ENCODE measurements at regions not wholly inside any gene's neighbourhood (a gene's known extent, or its start where the extent isn't known, plus 50 kb on each side); places are given as distances from the start of the nearest gene placed in this dataset.

DNA sequence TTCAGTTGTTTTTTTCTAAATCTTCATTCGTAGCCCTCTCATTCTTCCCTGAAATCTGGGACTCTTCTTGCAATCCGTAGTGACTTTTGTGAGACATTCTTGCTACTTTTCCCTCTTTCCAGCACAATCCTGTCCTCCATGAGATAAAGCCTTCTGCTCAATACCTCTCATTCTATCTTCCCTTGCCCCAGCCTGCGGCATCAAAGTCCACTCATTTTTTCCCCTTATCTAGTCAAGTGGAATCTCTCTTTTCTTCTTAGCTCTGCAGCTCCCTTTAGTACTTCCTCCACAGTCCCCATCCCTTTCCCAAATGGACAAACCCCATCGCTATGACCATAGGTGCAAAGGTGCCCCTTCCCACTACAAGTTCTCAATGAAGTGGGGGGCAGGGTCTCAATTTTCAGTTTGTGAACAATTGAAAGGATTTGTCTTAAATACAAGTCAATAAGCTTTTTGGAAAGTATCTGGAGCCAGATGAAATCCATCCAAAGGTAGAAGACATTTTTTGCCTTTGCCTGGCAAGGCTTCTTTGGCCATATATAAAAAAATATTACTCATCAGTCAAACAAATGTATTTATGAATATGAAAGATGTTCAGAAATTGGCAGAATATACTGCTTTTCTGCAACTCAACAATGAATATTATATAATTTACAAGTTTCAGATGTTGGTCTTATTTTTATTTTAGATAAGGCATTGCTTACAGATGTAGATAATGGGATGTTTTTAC, 179.4 kb downstream of the SNAPC1 start:
- no peak for DNase-seq (ENCODE audit: low read depth)

DNA sequence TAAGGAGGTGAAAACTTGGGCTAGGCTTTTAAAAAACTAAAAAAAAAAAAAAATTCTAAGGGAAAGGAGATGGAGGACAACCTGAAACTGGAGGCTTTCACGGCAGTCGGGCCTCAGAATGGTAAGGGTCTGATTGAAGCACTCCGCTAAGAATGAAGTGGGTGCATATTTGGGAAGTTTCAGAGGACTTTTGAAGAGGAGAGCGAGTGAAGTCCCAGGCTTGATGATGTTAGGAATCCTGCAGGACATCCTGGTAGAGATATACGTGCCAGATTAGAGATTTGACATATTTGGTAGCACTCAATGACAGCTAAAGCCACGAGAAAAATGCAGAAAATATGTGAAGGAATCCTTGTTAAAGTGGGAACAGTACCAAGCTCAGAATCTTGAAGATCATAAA, 186.2 kb downstream of the SNAPC1 start:
- DNase-seq (ENCODE audit: low read depth): no peak

DNA sequence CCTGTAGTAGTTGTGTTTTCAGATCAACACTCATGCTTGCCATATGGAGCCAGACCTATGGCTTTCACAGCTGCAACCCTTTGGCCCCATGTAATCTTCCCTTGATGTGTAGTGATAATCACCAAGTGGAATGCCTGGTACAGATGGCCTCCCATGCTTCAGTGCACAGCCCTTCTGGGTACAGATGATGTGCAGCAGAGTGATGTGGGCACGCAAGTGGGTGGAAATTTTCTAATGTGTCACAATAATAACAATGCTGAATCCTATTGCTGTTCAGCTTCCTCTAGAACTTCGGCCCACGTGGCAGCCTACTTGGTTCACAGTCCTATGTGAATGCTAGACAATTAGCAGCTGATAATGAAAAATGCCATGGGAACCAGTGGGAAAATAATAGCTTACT, 188.1 kb downstream of the SNAPC1 start:
- peak; percentile 22 for DNase-seq (ENCODE audit: low read depth)

DNA sequence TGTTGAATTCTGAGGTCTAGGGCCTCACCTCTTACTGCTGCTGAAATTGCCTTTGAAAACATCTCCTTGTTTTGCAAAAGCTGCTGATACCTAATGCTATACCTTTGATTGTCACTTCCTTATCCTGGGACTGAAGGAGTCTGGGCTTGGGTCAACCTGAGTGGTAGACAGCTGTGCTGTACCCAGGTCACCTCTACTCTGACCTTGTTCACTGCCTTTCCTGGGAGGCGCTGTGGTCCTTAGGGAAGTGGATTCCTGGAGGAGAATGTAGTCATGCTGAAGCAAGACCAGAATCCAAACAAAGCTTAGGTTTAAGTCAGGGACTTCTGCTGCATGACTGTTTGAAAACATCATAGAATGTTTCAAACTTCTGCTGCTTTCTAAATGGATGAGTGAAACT, 191.4 kb downstream of the SNAPC1 start:
- no peak for DNase-seq (ENCODE audit: low read depth)

DNA sequence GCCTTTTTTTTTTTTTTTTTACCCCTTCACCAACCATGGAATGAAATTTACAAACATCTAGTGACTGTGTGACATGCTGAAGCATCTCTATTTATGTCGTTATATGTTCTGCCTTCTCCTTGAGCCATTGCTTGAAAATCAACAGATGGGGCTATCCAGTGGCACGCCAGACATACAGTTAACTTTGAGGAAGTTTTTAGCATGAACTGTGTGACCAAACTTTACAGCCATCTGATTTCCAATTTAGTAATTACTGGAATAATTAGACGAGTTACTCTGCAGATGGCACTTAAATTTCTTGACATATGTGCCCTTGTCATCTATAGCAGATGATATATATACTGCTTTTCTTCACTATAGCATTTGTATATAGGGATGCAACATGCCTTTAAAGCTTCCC, 192.1 kb downstream of the SNAPC1 start:
- DNase-seq (ENCODE audit: low read depth): no peak

DNA sequence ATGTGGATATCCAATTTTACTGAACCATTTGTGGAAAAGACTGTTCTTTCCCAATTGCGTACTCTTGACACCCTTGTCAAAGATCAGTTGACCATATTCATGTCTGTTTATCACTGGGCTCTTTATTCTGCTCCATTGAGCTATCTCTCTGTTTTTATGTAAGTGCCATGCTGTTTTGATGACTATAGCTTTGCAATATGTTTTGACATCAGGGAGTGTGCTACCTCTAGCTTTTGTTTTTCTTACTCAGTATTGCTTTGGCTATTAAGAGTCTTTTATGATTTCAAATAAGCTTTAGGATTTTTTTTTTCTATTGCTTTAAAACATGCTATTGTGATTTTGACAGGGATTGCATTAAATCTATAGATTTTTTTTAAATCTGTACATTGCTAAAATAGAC, 194.3 kb downstream of the SNAPC1 start:
- no peak for DNase-seq (ENCODE audit: low read depth)

DNA sequence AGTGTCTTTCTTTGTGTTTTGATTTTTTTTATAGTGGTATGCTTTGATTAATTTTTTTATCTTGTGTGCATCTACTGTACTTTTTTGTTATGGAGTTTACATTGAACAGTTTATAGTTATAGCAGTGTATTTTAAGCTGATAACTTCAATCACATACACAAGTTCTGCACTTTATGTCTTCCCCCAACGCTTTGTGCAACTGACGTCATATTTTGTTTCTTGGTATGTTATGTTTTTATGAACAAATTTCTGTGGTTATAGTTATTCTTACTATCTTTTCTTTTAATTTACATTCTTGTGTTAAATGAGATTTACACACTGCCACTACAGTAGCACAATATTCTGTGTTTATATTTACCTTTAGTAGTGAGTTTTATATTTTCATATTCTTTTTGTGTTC, 197.1 kb downstream of the SNAPC1 start:
- no peak for DNase-seq (ENCODE audit: low read depth)

DNA sequence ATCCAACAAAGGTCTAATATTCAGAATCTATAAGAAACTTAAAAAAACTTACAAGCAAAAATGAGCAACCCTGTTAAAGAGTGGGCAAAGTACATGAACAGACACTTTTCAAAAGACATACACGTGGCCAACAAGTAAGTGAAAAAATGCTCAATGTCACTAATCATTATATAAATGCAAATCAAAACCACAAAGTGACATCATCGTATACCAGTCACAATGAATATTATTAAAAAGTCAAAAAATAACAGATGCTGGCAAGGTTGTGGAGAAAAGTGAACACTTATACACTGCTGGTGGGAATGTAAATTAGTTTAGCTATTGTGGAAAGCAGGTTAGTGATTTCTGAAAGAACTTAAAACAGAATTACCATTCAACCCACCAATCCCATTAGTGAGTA, 199.1 kb downstream of the SNAPC1 start:
- DNase-seq (ENCODE audit: low read depth): no peak

DNA sequence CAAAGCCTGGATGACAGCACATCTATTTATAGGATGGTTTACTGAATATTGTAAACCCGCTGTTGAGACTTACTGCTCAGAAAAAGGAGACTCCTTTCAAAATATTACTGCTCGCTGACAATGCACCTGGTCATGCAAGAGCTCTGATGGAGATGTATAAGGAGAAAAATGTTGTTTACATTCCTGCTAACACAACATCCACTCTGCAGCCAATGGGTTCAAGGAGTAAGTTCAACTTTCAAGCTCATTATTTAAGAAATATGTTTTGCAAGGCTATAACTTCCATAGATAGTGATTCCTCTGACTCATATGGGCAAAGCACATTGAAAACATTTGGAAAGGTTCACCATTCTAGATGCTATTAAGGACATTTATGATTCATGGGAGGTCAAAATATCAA, 201.7 kb downstream of the SNAPC1 start:
- no peak for DNase-seq (ENCODE audit: low read depth)

DNA sequence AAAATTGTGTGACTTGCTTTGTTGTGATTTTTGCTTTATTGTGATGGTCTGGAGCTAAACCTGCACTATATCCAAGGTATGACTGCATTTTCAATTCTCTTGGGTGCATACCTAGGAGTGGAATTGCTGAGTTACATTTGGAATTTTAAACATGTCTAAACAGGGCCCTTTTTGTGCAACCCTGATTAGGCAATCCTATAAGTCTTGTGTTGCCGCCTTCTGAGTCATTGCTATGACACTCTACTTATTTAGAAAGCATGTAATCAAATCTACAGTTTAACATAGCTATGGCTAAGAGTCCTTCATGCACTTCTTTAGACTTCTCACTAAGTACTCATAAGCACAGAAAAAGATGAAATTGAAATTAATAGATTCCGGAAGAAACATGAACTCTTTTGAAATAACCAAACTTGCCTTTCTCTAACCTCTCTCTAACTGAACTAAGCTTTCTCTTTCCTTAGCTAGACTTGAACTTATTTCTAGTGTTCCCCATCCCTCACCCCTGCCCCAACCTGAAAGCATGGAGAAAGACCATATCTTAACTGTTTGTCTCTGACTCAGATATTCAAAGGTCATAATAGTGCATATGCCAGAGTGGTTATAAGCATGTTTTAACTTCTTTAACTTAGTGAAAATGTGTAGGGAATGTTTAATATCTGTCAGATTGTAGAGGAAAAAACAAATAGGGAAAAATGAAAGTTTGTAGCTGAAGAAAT, 203.0 kb downstream of the SNAPC1 start:
- DNase-seq (ENCODE audit: low read depth): peak; percentile 34

DNA sequence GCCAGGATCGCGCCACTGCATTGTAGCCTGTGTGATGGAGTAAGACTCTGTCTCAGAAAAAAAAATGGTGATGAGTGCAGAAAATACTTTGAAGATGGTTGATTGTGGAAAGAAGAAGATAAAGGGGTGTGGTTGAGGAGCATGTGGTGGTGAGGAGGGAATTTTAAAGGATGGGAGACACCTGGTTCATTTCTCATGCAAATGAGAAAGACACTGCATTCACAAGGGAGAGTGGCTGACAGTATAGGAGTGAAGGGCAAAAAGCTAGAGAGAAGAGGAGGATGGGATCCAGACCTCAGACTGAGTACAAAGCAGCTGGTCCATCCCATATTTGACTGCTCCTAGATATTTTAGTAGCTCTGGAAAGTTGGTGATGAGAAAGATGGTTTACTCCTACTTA, 206.0 kb downstream of the SNAPC1 start:
- DNase-seq (ENCODE audit: low read depth): no peak

DNA sequence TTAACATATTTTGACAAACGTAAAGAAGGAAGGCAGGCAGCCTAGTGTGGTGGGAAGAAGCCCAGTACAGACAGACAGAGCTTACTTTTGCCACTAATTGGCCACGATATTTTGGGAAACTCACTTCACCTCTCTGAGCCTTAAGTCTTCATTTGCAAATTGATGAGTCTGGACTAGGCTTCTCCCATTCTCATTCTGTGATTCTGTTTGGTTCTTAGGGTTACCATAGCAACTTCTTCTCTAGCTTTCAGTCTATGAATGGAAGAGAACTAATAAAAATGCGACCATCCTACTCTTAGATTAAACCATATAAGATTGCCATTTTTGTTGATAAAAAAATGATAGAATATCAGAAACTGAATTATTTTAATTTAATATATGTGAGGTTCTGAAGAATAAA, 210.5 kb downstream of the SNAPC1 start:
- DNase-seq (ENCODE audit: low read depth): no peak

DNA sequence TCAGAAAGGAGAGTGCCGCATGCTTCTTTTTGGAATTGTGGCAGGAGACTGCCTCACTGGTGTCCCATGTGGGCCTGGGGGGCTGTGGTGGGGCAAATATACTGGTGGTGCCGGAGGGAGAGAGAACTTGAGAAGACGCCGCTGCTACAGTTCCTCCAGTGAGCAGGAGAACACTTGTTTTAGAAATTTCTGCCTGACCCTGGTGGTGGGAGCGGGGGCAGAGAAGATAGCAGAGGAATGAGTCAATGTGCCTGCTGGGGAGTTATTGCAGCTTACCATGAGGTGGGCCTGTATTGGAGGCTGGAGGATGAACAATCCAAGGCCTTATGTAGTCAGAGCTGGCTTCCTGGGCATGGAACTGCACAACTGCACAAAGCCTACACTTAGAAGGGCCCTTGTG, 211.8 kb downstream of the SNAPC1 start:
- peak; percentile 66 for DNase-seq (ENCODE audit: low read depth)

DNA sequence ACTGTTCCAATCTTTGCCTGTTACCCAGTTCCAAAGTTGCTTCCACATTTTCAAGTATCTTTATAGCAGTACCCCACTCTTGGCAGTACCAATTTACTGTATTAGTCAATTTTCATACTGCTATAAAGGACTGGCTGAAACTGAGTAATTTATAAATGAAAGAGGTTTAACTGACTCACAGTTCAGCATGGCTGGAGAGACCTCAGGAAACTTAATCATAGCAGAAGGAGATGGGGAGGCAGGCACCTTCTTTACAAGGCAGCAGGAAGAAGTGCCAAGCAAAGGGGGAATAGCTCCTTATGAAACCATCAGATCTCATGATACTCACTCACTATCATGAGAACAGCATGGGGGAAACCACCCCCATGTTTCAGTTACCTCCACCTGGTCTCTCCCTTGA, 215.0 kb downstream of the SNAPC1 start:
- DNase-seq (ENCODE audit: low read depth): no peak

DNA sequence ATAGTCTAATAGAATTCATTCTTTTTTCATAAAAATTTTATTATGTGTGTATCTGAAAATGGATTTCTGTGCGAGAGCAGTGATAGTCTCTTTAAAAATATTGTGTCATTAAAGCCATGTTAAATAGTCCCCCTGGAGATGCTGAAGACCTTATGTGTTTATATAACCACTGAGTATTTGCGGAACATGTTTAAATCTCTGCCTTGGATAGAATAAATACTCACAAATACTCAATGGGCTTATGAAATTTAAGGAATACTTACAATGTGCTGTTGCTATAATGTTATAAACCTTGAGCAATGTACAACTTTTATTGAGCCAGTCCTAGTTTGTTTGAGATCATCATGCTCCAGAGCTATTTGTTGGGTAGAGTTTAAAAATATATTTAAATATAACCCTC, 226.0 kb downstream of the SNAPC1 start:
- no peak for DNase-seq (ENCODE audit: low read depth)

DNA sequence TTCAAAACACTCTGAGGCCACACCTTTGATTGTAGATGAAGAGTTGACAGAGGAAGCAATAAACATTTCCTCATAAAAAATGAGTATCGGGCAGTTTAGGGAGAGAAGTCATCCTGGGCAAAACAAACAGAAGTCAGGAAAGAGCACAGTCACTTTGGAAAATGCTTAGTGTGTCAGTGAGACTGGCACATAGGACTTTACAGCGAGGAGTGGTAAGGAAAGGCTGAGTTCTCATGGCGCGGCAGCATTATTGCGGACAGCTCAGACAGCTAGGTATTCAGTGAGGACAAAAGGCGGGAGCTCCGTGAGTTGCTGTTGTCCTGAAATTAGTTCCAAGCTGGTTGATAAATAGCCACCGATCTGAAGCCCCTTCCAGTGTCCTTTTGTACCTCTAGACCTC, 229.9 kb downstream of the SNAPC1 start:
- no peak for DNase-seq (ENCODE audit: low read depth)

DNA sequence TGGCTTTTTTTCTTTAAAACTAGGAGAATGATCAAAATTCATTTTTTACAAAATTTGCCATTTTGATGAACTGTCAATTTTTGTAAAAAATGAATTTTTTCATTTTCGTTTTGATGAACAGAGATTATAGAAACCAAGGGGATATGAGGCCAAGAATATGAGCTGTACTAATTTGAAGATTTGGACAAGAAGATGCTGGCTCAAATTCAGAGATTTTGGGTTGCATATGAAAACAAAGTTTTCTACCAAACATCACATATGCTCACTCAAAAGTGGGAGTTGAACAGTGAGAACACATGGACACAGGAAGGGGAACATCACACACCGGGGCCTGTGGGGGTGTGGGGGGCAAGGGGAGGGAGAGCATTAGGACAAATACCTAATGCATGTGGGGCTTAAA, 230.7 kb downstream of the SNAPC1 start:
- no peak for DNase-seq (ENCODE audit: low read depth)

DNA sequence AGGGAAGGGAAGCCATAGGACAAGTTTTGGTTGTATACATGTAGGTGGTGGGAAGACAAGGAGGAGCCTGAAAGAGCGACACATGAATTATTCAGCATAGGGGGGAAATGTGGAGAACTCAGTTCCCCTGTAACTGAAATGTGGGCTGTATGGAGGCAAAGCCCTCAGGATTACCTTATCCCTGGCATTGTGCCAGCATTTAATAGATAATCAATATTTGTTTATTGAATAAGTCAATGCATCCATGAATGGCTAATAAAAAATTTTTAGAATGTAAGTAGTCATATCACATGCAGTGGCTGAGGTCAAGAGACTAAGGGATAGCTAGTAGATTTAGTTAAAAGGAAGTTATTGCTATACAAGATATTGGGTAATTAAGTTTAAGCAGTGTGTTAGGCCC, 232.4 kb downstream of the SNAPC1 start:
- DNase-seq (ENCODE audit: low read depth): no peak

DNA sequence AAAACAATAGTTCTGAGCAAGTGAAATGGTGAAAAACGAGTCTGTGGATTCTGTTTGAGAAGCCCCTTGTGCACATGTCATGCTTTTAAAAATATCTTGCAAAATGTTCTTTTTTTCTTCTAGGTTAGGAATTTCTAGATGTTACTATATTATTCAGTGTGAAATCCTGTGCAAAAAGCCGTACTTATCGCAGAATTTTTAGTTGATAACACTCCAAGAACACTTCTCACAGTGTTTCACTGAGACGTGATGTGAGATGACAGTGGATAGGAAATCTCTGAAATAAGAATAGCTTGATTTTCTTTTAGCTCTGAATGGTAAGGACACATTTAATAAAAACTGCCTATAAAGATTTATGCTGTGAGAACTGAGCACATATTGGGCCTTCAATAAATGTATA, 234.5 kb downstream of the SNAPC1 start:
- no peak for DNase-seq (ENCODE audit: low read depth)

DNA sequence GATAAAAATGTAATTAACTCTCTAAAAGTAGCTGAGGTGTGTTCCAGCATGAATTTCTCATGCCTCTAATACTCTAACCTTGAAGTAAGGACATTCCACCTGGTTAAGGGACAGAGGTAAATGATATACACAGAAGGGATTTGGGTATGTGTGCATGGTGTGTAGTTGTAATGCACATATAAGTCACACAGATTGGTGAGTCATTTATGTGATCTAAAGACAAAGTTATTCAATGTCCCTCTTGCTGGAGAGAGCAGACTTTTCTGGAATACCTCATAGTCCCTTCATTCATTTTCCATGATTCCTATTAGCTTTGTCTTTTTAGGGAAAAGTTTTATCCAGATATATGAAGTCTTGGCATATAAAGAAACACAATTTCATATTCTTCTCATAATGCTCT, 234.9 kb downstream of the SNAPC1 start:
- DNase-seq (ENCODE audit: low read depth): no peak

DNA sequence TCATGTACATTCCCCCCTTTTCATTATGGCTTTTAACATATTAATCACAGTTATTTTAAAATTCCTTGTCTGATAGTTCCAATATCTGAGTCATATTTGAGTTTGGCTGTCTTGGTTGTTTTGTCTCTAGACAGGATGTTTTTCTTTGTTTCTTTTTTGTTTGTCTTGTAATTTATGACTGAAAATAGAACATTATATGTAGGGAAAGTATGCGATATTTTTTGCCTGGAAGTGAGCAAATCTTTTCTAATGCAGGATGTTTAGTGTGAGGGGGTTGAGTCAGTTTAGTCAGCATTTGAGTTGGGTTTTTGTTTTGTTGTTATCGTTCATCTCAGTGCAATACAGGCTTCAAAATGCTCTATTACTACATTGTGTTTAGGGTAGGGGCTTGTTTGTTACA, 239.7 kb downstream of the SNAPC1 start:
- no peak for DNase-seq (ENCODE audit: low read depth)

DNA sequence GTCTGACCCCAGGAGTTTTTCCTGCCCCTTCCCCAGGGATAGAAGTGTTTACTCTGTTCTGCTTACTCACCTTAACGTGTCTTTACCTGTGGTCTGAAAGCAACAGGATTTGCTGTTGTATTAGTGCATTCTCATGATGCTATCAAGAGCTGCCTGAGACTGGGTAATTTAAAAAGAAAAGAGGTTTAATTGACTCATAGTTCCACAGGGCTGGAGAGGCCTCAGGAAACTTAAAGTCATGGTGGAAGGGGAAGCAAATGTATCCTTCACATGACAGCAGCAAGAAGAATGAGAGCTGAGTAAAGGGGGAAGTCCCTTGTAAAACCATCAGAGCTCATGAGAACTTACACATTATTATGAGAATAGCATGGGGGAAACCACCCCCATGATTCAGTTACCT, 240.4 kb downstream of the SNAPC1 start:
- peak; percentile 4 for DNase-seq (ENCODE audit: low read depth)

DNA sequence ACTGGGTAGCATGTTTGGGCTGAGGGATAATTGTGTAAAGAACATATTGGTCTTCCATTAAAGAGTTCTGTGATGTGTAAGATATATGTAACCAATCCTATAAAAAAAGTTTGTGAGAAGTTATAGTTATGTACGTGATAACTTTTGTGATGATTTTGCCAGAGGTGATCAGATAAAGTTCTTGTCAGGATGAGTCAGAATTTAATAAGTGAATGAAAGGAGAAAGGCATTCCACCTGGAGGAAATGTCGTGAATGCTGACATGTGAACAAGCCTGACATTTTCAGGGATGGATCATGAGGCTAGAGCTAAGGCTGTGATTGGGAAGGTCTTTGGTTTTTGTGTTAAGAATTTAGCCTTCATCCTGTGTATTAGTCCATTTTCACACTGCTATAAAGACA, 241.5 kb downstream of the SNAPC1 start:
- no peak for DNase-seq (ENCODE audit: low read depth)

Data from Daoy (cell line).